Lower lobe of right lung (tissue), 2 donors: ENCODE measurements at regions not wholly inside any gene's neighbourhood (a gene's known extent, or its start where the extent isn't known, plus 50 kb on each side); places are given as distances from the start of the nearest gene placed in this dataset.

ENCODE experiments used
- ATAC-seq, 2 donors: fragments of 200-7000 bp; cut with Tn5 transposase; one replicate each; pipeline ENCODE4 v1.9.1; 2020 to 2022; ENCODE audit warnings: mild to moderate bottlenecking in 2 of 2, moderate library complexity in 2 of 2
- DNase-seq: peaks from one replicate; pipeline ENCODE4 v3.0.0-alpha.2; 2020
- H3K27ac ChIP-seq: fragments of 200-600 bp; one replicate; pipeline ENCODE4 v1.8.0; 2022
- H3K27me3 ChIP-seq: fragments of 200-600 bp; one replicate; pipeline ENCODE4 v1.8.0; 2022; ENCODE audit warnings: low read depth
- H3K36me3 ChIP-seq: fragments of 200-600 bp; one replicate; pipeline ENCODE4 v1.8.0; 2022; ENCODE audit warnings: mild to moderate bottlenecking
- H3K4me1 ChIP-seq: fragments of 200-600 bp; one replicate; pipeline ENCODE4 v1.8.0; 2022
- H3K4me3 ChIP-seq: fragments of 200-600 bp; one replicate; pipeline ENCODE4 v1.8.0; 2022; ENCODE audit warnings: mild to moderate bottlenecking
- H3K9me3 ChIP-seq: fragments of 200-600 bp; one replicate; pipeline ENCODE4 v1.8.0; 2022
- CTCF ChIP-seq: fragments of 200-600 bp; IDR thresholded peaks from one replicate; pipeline ENCODE4 v1.8.0; 2022; ENCODE audit warnings: antibody characterized with exemption, mild to moderate bottlenecking
- intact Hi-C: fragments of 100-400 bp; cut with DNase I; formaldehyde crosslinking; loops from one replicate; pipeline ENCODE4 v1.11.0; 2022
- donor health status: DM: no; HTN: yes; CAD: no; lungs with severe emphysema.

GRCh38 chr11:115926138-115926537, 421.9 kb upstream of the CADM1 start:
- ATAC-seq, result no peak
- intact Hi-C loops, result no loop called here
- no peak overlapping the region for H3K27ac ChIP-seq

GRCh38 chr11:115925568-115926090, 421.4 kb upstream of the CADM1 start:
- no peak for DNase-seq
- intact Hi-C loops, result no loop called here
- no peak overlapping the region for H3K4me3 ChIP-seq
- H3K9me3 ChIP-seq, result no peaks in the 10 kb centered on the region
- H3K36me3 ChIP-seq, result no peaks in the 10 kb centered on the region
- H3K4me1 ChIP-seq, result peaks cover 7% of the 10 kb centered on the region
- ATAC-seq, result no peak
- TF ChIP-seq CTCF, result no peak
- H3K27ac ChIP-seq, result no peak overlapping the region
- no peaks in the 10 kb centered on the region for H3K27me3 ChIP-seq

More at GRCh38 chr11:115926138-115926537, 421.9 kb upstream of the CADM1 start:
- H3K9me3 ChIP-seq, result no peaks in the 10 kb centered on the region
- H3K4me1 ChIP-seq, result peaks cover 12% of the 10 kb centered on the region
- no peak overlapping the region for H3K4me3 ChIP-seq
- DNase-seq, result no peak
- no peaks in the 10 kb centered on the region for H3K36me3 ChIP-seq
- H3K27me3 ChIP-seq, result no peaks in the 10 kb centered on the region
- no peak for TF ChIP-seq CTCF

GRCh38 chr11:115924744-115925567, 420.7 kb upstream of the CADM1 start:
- DNase-seq (no peak), ATAC-seq (peak; percentile 35)
- no peak for TF ChIP-seq CTCF

GRCh38 chr11:115922876-115923275, 418.7 kb upstream of the CADM1 start:
- ATAC-seq (no peak), DNase-seq (no peak)
- H3K27me3 ChIP-seq, result no peaks in the 10 kb centered on the region
- intact Hi-C loops, result no loop called here
- no peak overlapping the region for H3K27ac ChIP-seq
- no peak overlapping the region for H3K4me3 ChIP-seq
- no peak for TF ChIP-seq CTCF
- H3K4me1 ChIP-seq, result no peaks in the 10 kb centered on the region
- H3K36me3 ChIP-seq, result no peaks in the 10 kb centered on the region
- no peaks in the 10 kb centered on the region for H3K9me3 ChIP-seq

More at GRCh38 chr11:115924744-115925567, 420.7 kb upstream of the CADM1 start:
- Histone ChIP-seq H3K27me3 (no peaks in the 10 kb centered on the region), H3K27ac (no peak overlapping the region), H3K9me3 (no peaks in the 10 kb centered on the region), H3K4me1 (no peaks in the 10 kb centered on the region), H3K36me3 (no peaks in the 10 kb centered on the region), H3K4me3 (no peak overlapping the region)
- intact Hi-C loops, result no loop called here

- ATAC-seq (no peak), DNase-seq (no peak)
- Histone ChIP-seq H3K36me3 (no peaks in the 10 kb centered on the region), H3K9me3 (no peaks in the 10 kb centered on the region), H3K4me1 (no peaks in the 10 kb centered on the region), H3K27ac (no peak overlapping the region), H3K4me3 (no peak overlapping the region), H3K27me3 (no peaks in the 10 kb centered on the region)
- TF ChIP-seq CTCF, result no peak
- intact Hi-C loops, result no loop called here
Measured at GRCh38 chr11:115921986-115922385, 417.8 kb upstream of the CADM1 start.
